HG03066 (cell line): ENCODE measurements at regions not wholly inside any gene's neighbourhood (a gene's known extent, or its start where the extent isn't known, plus 50 kb on each side); places are given as distances from the start of the nearest gene placed in this dataset.

ENCODE experiments used
- ATAC-seq: cut with Tn5 transposase; IDR thresholded peaks from one replicate; pipeline ENCODE4 v1.9.1; 2021; ENCODE audit warnings: low read depth; ENCODE audit not compliant: unreplicated experiment

- no peak for ATAC-seq
These were observed 166.7 kb upstream of the PRKCQ start for GRCh38 chr10:6746782-6747181.

- no peak for ATAC-seq
These were observed 163.3 kb upstream of the PRKCQ start for GRCh38 chr10:6743291-6743849.

- ATAC-seq: no peak
These were observed 161.5 kb upstream of the PRKCQ start for GRCh38 chr10:6741541-6741941.

GRCh38 chr10:6739530-6740174 is 159.6 kb upstream of the PRKCQ start:
- no peak for ATAC-seq

- no peak for ATAC-seq
These were observed 158.2 kb upstream of the PRKCQ start for GRCh38 chr10:6738112-6738768.

- no peak for ATAC-seq
These were observed 157.7 kb upstream of the PRKCQ start for GRCh38 chr10:6737758-6738111.

- no peak for ATAC-seq
These were observed 157.1 kb upstream of the PRKCQ start for GRCh38 chr10:6737080-6737641.

GRCh38 chr10:6734286-6734685 is 154.2 kb upstream of the PRKCQ start:
- no peak for ATAC-seq

GRCh38 chr10:6729861-6730344 is 149.8 kb upstream of the PRKCQ start:
- no peak for ATAC-seq

DNA sequence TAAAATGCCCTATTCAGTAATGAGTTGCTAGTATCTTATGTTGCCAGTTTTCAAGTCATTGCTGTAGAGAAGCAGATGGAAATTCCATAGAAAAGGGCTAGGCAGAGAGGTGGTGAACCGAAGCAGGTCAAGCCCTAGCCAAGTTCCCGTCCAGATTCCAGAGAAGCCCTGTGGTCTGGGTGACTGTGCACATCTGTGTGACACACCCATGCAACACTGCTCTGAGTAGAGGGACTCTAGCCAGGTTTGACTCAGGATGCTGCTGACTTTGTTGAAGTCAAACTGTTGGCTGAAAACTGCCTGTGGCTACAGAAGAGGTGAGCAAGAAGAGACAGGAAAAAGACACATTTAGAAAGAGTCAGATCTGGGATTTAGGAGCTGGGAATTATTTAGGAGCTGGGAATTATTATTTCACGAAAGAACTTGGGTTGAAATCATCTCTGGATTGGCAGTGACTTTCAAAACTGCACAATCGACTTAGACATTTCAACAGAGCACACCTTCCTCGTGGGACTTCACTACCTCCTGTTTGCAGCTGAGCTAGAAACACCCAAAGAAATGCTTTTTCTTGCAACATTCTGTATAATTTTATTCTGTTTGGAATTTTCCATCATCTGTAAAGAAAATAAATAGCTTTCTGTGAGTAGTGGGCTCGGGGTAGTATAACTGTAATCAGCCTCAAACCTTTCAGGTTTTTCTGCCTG is 149.1 kb upstream of the PRKCQ start:
- ATAC-seq: no peak

GRCh38 chr10:6726924-6727323 is 146.8 kb upstream of the PRKCQ start:
- no peak for ATAC-seq

DNA sequence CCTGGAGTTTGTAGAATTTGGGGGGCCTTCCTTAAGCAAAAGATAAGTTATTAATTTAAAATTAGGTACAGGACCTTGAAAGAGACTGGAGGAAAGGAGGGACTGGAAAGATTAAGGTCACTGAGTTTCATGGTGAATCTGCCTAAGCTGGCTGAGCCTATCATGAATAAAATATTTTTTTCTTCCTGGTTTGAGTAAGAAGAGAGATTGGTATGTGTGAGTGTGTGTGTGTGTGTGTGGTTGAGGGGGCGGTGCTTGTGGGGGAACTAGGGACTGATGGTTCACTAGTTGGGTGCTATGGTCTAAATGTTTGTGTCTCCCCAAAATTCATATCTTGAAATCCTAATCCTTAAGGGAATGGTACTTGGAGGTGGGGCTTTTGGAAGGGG is 142.5 kb upstream of the PRKCQ start:
- ATAC-seq: no peak

DNA sequence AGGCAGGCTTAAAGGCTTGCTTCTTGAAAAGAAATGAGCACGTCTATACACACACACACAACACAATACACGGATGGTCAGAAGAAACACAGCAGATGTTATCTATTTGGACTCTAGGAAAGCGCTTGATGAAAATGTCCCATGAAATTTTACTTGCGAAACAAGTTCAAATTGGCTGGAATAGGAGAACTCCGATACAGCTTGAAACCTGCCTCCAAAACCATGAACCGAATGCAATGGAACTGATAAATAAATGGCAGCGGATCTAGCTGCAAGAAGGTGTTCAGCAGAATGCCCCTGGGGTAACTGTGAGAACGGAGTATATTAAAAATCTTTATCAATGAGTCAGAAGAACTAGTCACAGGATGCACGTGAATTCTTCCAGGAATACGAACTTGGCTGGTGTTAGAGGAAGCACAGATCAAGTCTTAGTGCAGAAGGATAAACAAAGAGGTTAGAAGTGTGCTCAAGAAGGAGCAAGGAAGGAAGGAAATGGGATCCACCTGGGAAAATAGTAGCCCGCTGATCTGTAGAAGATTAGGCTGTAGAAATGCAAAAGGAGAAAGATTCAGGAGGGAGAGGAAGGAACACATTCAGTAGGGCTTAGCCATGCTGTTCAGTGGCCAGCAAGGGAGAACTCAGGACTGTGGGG is 142.0 kb upstream of the PRKCQ start:
- ATAC-seq: no peak

DNA sequence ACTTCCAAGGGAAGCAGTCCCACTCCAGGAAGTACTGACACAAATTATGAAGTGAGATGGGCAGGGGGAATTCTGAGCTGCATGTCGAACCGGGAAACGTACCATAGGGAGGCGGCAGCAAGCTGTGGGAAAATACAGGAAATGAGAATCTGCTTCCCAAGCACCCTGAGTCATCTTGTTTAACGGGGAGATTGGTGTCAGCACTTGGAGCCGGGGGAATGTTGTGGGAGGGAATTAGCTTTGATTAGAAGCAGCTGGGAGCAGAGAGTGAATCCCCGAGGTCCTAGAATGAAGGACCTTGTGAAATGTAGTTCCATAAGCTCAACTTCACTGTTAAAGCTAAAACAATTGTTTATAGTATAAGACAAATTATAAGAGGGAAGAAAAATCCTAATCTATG is 141.4 kb upstream of the PRKCQ start:
- no peak for ATAC-seq

- no peak for ATAC-seq
These were observed 139.5 kb upstream of the PRKCQ start for GRCh38 chr10:6719561-6719960.

- no peak for ATAC-seq
These were observed 138.5 kb upstream of the PRKCQ start for GRCh38 chr10:6718550-6718949.

DNA sequence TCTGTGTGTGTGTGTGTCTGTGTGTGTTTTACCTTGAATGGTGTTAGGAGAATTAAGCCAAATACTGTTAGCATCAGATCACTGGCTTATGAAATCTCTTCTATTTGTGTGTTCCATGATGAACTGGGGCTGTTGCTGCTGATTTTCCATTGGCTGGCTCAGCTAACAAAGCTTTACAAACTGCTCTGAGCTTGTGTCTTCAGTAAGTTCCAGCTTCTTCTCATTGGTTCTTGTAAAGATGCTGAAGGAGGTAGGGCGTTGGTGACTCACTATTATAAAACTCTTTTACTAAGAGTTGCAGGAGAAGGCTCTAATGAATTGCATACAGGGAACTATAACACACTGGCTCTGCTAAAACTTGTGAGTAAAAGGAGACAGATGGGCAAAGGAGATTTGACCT is 136.4 kb upstream of the PRKCQ start:
- no peak for ATAC-seq

DNA sequence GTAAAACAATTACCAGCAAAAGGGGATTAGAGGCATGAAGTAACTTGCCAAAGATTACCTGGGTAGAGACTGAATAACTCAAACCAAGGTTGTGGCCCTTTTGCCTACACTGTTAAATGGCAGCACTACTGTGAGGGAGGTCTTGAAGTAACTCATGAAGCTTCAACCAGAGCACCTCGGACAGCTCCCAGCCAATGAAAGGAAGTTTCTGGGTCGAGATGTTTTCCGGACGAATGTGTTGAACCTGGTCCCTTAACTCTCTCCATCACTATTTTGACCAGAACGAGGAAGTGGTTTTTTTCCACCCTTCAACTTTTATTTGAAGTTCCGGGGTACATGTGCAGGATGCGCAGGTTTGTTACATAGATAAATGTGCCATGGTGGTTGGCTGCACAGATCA is 133.6 kb upstream of the PRKCQ start:
- ATAC-seq: no peak

DNA sequence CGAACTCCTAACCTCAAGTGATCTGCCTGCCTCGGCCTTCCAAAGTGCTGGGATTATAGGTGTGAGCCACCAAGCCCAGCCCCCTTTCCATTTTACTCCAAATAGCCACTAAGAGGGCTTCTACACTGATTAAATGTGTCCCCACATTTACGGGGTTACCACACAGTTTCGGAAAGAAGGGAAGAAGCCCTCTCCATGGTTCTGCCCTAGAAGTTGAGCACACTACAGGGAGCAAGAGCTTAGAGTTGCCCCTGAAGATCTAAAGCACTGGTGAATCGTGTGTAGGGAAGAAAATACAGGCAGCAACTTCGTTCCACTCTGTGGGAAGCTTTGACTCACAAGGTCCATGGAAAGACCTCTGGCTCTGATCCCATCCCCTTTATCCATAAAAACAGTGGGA is 133.0 kb upstream of the PRKCQ start:
- no peak for ATAC-seq

GRCh38 chr10:6711881-6712280 is 131.8 kb upstream of the PRKCQ start:
- no peak for ATAC-seq

DNA sequence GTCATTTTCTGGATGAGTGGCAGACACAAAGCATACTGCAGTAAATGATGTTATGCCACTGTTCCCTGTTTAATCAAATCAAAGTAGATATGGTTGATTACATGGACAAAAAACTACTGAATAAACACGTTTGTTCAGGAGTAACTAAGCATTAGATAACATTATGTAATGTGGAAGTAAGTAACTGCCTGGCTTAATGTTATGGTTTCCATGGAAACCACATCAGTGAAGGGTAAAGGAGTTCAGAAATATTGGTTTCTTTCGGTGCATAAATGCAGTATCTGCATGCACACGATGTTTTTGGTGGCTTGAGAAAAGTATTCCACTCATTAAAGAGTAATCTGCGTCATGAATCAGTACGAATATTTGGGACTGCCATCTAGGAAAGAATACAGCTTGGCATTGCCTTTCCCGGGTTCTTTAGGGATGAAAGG is 131.3 kb upstream of the PRKCQ start:
- ATAC-seq: no peak
